NCI-H146 treated with DMSO at 0.1 percent for 48 hours (cell line): ENCODE measurements at regions not wholly inside any gene's neighbourhood (a gene's known extent, or its start where the extent isn't known, plus 50 kb on each side); places are given as distances from the start of the nearest gene placed in this dataset.

Source experiments
- DNase-seq: peaks from one replicate; lab custom pipeline; 2025; ENCODE audit not compliant: unreplicated experiment; lab: John Stamatoyannopoulos, UW

DNA sequence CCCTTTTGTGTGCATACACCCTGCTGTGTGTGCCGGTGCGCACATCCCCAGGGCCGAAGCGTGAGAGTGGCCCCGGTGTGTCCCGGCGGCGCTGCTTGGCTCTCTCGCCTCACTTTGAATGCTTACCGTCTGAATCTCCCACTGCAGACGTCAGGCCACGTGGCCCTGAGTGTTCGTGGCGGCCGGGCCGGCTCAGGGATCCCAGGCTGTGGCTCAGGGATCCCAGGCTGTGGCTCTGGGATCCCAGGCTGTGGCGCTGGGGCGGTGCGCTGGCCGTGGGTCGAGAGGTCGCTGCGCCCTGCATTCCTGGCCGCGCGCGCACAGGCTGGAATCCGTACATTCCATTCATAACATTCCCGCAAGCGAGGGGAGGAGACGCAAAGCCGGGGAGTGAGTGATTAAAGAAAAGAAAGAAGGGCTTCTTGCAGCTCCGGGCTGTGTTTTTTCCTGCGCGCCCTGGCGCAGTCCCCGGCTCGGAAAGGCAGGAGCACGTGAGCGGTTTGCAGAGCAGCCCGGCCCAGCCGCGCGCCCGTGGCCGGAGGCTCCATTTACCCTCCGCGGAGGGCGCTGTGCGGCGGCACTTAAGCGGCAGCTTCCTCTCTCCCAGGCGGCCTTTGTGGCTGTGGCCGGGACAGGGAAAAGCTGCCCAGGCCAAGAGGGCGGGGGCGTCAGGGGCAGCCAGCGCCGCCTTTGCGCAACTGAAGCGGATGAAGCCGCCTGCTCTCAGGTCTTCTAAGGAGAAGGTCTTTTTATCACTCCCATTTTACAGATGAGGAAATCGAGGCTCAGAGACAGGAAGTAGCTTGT, 87.0 kb upstream of the ALDH1L1 start:
- no peak for DNase-seq

DNA sequence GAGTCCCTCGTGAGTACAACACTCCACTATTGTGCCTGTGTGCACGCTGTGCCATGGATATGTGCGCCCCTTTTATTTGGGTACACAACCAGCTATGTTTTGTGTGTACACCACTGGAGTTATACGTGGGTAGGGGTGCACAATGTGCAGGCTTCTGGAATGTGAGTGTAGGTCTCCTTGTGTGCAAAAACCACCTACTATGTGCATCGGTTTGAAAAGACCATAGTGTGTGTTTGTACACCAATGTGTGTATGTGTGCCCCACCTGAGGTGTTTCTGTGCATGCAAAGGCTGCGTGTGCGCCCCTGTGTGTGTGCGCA, 86.4 kb upstream of the ALDH1L1 start:
- no peak for DNase-seq

DNA sequence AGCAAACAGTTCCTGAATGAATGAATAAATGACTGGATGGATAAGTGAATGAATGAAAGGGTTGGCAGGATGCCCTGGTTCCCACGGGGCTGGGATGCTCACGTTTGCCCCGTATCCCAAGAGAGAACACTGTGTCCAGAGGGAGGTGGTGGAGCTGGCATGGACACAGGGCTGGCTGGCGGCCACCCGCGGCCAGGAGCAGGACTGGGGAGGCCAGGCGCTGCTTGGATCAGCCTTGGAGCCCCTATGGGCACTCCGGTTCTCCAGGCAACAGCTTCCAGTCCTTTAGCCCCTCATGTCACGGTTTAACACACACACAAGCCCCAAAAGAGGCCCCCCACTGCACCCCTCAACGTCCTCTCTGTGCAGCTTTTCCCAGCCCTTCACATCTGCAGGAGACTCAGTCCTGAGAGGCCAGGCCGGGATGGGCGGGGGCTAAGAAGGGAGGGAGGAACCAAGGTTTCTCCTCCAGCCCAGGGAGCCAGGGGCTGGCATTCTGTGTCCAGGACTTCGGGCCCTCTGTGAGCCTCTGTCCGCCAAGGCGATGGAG, 86.0 kb upstream of the ALDH1L1 start:
- DNase-seq, result no peak

DNA sequence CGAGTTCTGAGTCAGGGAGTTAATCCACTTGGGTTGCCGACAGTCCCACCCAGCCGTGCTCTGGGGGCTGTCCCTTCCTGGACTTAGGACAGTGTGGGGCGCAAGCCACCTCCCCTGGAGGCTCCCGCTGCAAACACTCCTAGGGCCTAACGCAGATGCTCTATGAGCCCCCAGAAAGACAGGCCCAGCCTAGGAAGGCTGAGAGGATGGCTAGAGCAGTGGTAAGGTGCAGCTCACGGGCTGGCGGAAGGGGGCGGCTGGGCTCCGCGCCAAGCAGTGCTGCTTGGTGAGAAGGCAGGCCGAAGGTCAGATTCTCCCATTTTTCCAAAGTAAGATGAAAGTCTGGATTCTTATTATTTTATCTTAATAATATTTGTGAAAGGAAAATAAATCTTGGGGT, 84.6 kb upstream of the ALDH1L1 start:
- DNase-seq, result no peak

DNA sequence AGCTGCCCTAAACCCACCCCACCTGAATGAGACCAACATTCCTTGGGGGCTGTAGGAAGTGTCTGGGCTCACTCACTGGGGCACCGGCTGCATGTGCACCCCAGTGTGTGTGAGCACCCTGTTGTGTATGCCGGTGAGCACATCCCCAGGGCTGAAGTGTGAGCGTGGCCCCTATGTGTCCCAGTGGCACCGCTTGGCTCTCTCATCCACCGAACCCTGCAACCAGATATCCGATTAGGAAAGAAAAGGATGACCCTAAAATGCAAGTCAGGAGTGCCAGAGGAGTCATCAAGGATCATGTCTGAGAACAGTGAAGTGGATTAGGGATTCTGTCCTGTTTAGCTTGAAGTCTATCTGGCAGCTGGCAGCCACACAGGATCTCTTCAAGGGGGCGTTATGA, 84.0 kb upstream of the ALDH1L1 start:
- no peak for DNase-seq

DNA sequence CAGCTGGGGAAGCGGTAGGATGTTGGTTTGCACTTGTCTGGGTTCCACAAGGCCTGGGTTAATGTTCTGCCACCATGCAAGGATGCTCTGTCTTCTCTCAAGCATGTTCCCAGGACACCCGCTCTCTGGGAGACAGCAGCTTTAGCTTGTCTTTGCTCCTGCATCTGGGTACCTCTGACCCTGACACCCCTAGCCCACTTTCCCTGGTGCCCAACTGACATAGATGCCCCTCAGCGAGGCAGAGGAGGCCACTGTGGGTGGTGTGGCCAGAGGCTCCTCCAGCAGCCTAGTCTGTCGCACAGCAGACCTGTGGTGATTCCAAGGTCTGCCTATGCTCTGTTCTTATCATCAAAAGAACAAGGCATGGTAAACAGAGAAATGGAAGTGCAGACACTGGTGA, 83.6 kb upstream of the ALDH1L1 start:
- no peak for DNase-seq

DNA sequence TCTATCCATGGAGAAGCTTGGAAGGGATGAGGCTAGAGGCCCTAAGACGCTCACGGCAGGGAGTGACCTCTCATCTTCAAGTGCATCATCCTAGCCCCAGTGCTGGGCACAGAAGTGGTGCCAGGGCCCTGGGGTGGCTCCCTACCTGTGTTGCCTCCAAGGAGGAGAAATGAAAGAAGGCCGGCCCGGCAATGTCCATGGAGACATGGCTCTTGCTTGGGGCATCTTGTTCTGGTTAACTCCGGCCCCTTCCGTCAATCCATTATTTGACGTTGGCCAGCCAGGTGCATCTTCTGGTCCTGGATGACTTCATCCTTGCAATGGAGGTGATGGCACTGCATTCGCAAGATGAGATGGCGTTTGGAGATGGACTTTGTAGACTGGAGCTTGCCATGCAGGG, 83.2 kb upstream of the ALDH1L1 start:
- DNase-seq, result no peak

DNA sequence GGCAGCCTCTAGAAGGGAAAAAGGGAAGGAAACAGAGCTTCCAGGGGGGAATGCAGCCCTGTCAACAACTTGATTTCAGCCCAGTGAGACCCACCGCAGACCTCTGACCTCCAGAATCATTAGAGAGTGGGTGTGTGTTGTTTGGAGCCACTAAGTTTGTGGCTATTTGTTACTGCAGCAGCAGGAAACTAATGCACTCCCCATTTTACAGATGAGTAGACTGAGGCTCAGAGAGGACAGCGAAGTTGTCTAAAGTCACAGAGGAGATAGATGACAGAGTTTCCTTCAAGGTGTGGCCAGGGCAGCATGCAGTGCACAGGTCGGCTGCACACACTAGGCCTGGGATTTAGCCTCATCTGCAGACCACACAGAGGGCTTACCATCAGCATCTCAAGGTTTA, 81.8 kb upstream of the ALDH1L1 start:
- DNase-seq, result no peak

DNA sequence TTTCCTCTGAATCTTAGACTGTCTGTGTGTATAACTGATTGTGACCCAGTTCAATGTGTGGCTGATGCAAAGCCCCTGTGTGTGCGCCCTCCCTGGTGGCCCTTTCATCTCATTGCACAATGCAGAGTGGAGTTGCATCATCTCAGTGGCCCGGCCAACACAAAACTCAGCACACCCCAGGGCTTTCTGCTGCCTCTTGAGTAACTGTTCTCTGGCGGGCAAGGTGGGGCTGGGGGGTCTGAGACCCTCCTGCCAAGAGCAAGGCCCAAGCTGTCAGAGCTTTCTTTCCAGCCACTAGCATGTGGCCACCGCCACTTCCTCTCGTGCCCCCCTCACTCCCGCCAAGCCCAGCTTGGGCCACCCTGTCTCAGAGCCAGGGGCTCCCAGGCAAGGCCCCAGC, 80.7 kb upstream of the ALDH1L1 start:
- DNase-seq, result no peak

DNA sequence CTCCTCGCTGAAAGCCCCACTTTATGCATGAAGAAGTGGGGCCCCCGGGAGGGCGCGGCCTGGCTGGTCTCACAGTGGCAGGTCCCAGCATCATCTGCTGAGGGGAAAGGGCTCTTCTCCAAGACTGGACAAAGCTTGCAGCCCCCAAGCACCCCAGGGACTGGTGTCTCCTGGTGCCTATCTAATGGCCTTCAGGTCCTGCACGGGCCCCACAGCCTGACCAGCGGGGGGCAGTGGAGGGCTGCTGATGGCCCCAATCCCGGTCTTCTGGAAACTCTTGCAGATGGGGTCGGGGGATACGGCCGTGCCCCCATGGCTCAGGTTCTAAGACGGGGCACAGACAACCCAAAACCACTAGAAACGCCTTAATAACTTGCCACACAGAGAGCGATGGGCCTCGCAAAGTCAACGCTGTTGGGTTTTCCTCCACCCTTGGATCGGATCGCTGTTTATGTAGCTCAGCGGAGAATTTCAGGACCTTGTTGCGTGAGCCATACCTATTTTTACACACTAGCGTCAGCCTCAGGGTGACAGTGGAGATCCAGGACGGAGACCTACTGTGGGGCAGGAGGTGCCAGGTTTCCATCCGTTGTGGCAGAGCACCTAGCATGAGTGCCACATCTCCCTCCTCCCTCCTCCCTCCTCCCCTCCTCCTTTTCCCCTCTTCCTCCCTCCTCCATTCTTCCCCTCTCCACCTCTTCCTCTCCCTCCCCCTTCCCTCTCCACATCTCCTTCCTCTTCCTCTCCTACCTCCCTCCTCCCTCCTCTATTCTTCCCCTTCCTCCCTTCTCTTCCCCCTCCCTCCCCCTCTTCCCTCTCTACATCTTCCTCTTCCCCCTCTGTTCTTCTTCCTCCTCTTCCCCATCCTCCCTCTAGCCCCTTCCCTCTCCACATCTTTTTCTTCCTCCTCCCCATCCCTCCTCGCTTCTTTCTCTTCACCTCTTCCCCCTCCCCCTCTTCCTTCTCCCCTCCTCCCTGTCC, 79.3 kb upstream of the ALDH1L1 start:
- no peak for DNase-seq

DNA sequence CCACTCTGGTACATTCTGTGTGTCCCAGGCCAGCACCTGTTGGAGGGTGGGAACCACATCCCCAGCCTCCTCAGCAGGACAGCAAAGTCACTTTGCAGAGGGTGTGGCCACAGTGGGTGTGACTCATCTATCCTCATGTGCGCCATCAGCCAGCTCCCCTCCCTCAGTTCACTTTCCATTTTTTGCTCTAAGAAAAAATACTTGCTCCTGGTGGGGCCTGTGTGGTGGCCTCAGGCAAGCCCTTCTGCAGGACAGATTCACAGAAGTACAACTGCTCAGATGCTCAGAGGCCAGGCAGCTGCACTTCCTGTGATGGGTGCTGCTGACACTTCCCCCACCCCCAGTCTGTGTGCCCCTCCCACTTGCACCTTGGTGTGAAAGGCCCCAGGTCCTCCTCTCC, 78.3 kb upstream of the ALDH1L1 start:
- DNase-seq, result no peak

DNA sequence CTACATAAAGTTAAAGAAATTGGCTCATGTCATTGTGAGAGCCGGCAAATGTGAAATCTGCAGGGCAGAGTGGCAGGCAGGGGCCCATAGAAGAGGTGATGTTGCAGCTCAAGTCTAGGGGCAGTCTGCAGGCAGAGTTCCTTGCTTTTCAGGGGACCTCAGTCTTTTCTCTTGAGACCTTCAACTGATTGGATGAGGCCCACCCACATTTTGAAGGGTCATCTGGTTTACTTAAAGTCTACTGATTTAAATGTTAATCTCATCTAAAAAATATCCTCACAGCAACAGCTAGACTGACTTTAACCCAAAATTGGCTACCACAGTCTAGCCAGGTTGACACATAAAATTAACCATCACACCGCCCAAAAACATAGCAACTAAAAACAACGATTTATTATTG, 77.6 kb upstream of the ALDH1L1 start:
- no peak for DNase-seq

DNA sequence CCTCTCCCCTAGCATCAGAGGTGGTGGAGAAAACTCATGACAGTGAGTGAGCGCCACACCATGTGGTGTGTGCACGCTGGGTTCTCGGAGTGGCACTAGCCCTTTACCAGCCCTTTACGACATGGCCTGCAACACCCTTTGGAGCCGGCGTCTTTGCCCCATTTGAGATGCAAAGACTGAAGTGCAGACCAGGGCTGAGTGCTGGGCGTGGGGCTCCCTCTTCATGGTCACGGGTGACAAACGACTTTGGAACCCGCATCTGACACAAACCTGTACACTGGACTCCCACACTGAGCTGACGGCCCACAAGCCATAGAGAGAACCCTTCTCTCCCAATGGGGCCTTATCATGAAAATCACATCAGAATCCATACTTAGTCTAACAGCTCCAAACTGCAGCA, 76.8 kb upstream of the ALDH1L1 start:
- no peak for DNase-seq

DNA sequence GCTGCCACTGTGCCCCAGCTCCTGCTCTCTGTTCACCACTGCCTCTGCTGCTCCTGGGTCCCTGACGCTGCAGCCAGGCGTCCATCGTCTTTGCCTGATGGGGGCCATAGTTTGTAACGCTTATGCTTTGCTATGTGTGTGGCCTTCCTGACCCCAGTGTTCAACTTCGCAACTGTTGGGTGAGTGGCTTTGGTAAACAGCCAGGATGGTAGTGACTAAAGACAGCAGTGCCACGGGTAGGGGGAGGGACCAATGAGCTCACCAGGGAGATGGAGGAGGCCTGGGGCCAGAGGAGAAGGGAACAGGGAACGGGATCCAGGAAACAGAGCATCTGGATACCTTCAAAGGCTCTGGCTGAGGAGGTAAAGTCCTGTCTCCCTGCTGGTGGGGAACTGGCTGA, 75.9 kb upstream of the ALDH1L1 start:
- no peak for DNase-seq

DNA sequence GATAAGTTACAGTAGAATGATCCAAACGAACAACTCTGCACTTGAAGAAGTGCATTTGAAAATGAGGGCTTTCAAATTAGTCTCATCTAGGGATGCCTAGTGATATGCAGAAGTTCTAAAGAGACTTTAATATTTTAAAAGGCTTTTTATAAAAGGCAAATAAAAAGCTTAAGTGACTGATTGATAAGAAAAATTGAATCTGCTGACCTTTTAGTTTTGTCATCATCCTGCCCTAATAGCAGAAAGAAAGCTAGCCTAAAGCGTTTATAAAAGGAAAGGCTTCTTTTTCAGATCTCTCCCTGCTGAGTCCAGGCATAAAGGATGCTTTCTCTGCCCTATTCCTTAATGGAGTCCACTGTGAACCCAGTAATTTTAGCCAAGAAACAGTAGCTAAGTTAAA, 72.7 kb upstream of the ALDH1L1 start:
- DNase-seq, result no peak

DNA sequence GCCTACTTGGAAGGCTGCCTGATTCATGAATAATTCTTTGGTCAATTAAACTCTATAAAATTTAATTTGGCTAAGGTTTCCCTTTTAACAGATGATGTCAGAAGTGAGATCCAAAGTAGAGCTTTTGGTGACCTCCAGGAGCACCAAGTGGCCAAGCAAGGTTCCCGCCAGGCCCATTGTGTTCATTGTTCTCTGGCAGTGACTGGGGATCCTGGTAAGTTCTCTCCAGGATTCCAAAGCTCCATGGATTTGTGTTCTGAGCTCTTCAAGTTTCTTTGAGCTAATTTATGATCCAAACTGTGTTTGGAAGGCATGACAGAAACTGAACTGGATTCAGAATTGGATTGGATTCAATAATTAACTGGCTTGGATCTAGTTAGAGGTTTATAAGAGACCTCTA, 72.0 kb upstream of the ALDH1L1 start:
- DNase-seq, result no peak

DNA sequence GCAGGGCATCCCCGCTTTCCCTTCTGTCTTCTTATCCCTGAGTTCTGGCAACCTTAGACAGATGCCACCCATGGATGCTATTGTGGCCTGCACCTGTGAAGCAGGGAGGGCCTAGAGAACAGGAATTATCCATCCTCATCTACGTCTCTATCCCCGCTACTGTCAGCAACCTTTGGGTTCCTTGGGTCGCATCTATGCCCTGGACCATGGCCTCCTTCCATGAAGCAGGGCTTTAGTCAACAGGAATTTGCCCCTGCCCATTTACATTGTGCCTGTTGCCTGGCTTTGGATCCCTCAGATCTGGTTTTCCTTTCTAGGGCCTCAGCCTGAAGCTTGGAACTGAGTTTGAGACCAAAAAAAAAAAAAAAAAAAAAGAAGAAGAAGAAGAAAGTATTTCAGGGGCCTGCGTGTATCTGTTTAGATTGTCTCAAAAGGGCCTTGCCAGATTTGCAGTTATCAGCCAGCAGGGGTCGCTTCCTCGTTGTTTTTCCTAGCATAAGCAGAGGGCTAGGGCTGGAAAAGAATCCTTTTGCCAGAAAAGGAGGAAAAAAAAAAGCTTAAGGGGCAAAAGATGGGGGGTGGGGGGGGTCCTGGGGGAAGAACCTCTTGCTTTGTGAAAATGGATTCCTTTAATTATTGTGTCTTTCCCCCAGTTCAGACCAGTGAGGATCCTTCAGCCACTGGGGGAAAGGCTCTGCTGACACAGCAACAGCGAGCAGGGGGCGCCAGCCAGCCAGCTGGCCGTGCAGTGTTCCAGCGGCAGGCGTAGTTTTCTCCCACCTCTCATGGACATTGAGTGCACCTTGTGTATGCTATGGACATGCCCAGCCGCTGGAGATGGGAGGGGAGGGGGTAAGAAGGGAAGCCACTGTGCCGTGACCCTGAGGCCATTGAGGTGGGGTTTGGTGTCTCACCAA, 65.7 kb upstream of the ALDH1L1 start:
- peak; percentile 35 for DNase-seq
